B cell (primary cell): ENCODE measurements at regions not wholly inside any gene's neighbourhood (a gene's known extent, or its start where the extent isn't known, plus 50 kb on each side); places are given as distances from the start of the nearest gene placed in this dataset.

ENCODE experiments used
- ATAC-seq: fragments of 200-7000 bp; cut with Tn5 transposase; one replicate; pipeline ENCODE4 v1.10.0; 2021; ENCODE audit warnings: low read depth, mild to moderate bottlenecking, moderate number of reproducible peaks, moderate library complexity
- CTCF ChIA-PET: fragments of 350-600 bp; sonication (Branson Sonifier 250); formaldehyde crosslinking; loops from one replicate; lab custom pipeline; 2021; ENCODE audit warnings: antibody characterized with exemption, inconsistent platforms; lab: Charles Lee
- POLR2A ChIA-PET: fragments of 350-600 bp; sonication (Branson Sonifier 250); formaldehyde crosslinking; loops from one replicate; lab custom pipeline; 2021; ENCODE audit warnings: antibody characterized with exemption; lab: Charles Lee
- DNase-seq: peaks from one replicate; pipeline ENCODE4 v3.0.0; 2013
- H2AFZ ChIP-seq: 2 replicates; pipeline ENCODE4 v1.6.1; 2012; ENCODE audit warnings: mild to moderate bottlenecking, low read depth, low read length; ENCODE audit not compliant: insufficient read depth, poor library complexity, severe bottlenecking
- H3K27ac ChIP-seq, 2 donors: 1 replicate in 1 of 2; 2 replicates in 1 of 2; pipeline ENCODE4 v1.5.1; 2012 to 2013; ENCODE audit warnings: low read length in 2 of 2, mild to moderate bottlenecking in 2 of 2, moderate library complexity in 1 of 2
- H3K27me3 ChIP-seq, 4 experiments: fragments of 200-600 bp in 1 of 4; sonication (generic) in 1 of 4; replicated peaks in 1 of 4; 1 replicate in 2 of 4; 2 replicates in 2 of 4; pipeline versions ENCODE4 v1.6.1 to v1.7.0; 2013 to 2016; ENCODE audit warnings: low read length in 3 of 4, mild to moderate bottlenecking in 2 of 4, mixed read lengths in 1 of 4, moderate library complexity in 1 of 4; ENCODE audit not compliant: insufficient read depth in 4 of 4, control insufficient read depth in 3 of 4; ENCODE audit errors: control extremely low read depth in 1 of 4
- H3K36me3 ChIP-seq, 2 experiments: replicated peaks in 1 of 2; 1 replicate in 1 of 2; 2 replicates in 1 of 2; pipeline versions ENCODE4 v1.6.1 to v1.7.1; 2013; ENCODE audit warnings: low read length in 1 of 2; ENCODE audit not compliant: insufficient read depth in 2 of 2, control insufficient read depth in 1 of 2; ENCODE audit errors: control extremely low read depth in 1 of 2, extremely low read depth in 1 of 2
- H3K4me1 ChIP-seq, 2 donors: fragments of 200-600 bp in 1 of 2; sonication (generic) in 1 of 2; 1 replicate in 1 of 2; 2 replicates in 1 of 2; pipeline versions ENCODE4 v1.5.1 to v1.6.1; 2013 to 2017; ENCODE audit warnings: low read length in 2 of 2; ENCODE audit not compliant: control insufficient read depth in 2 of 2, insufficient read depth in 2 of 2
- H3K4me2 ChIP-seq: replicated peaks from 2 replicates; pipeline ENCODE3; 2012; ENCODE audit warnings: mild to moderate bottlenecking, low read depth, low read length; ENCODE audit not compliant: poor library complexity, severe bottlenecking
- H3K4me3 ChIP-seq, 5 experiments: fragments of 200-600 bp in 1 of 5; sonication (generic) in 1 of 5; 1 replicate in 3 of 5; 2 replicates in 2 of 5; pipeline versions ENCODE4 v1.5.1 to v1.7.0; 2011 to 2016; ENCODE audit warnings: low read length in 4 of 5, mild to moderate bottlenecking in 4 of 5, low read depth in 2 of 5, control low read depth in 1 of 5, moderate library complexity in 1 of 5; ENCODE audit not compliant: insufficient read depth in 1 of 5; ENCODE audit errors: control extremely low read depth in 1 of 5, extremely low read depth in 1 of 5
- H3K79me2 ChIP-seq: fragments of 200-600 bp; sonication (generic); one replicate; pipeline ENCODE4 v1.6.0; 2016; ENCODE audit warnings: low read length; ENCODE audit not compliant: control insufficient read depth, insufficient read depth
- H3K9ac ChIP-seq: fragments of 200-600 bp; sonication (generic); 2 replicates; pipeline ENCODE4 v1.6.1; 2017; ENCODE audit warnings: mild to moderate bottlenecking, low read length, moderate library complexity
- H3K9me3 ChIP-seq, 3 donors: one replicate each; pipeline versions ENCODE4 v1.6.1 to v1.7.1; 2013; ENCODE audit warnings: low read length in 2 of 3; ENCODE audit not compliant: control insufficient read depth in 2 of 3, insufficient read depth in 1 of 3; ENCODE audit errors: control extremely low read depth in 1 of 3
- H4K20me1 ChIP-seq: 2 replicates; pipeline ENCODE4 v1.6.0; 2012; ENCODE audit warnings: mild to moderate bottlenecking, low read length; ENCODE audit not compliant: insufficient read depth, control insufficient read depth, poor library complexity, severe bottlenecking
- H3K27ac Mint-ChIP-seq: one replicate; pipeline ENCODE4 v1.8.0; 2021; ENCODE audit warnings: mixed read lengths
- H3K27me3 Mint-ChIP-seq: one replicate; pipeline ENCODE4 v1.8.0; 2021; ENCODE audit warnings: mixed read lengths
- H3K4me1 Mint-ChIP-seq: one replicate; pipeline ENCODE4 v1.8.0; 2021; ENCODE audit warnings: mixed read lengths
- H3K4me3 Mint-ChIP-seq: one replicate; pipeline ENCODE4 v1.8.0; 2021; ENCODE audit warnings: mixed read lengths
- H3K9me3 Mint-ChIP-seq: one replicate; pipeline ENCODE4 v1.8.0; 2022; ENCODE audit warnings: mixed read lengths; ENCODE audit not compliant: insufficient read depth
- EZH2 ChIP-seq: IDR thresholded peaks from 2 replicates; pipeline ENCODE4 v1.6.1; 2012; ENCODE audit warnings: borderline replicate concordance, low read depth, mild to moderate bottlenecking, moderate library complexity, low read length; ENCODE audit not compliant: insufficient read depth, poor library complexity, severe bottlenecking
- WGBS: methylation state at CpG from one replicate; pipeline ENCODE4 v1.1.5; 2013; ENCODE audit warnings: missing lambda C conversion rate; ENCODE audit not compliant: insufficient coverage; 5-methylcytosine and 5-hydroxymethylcytosine counted together
- intact Hi-C: fragments of 100-400 bp; cut with micrococcal nuclease; formaldehyde crosslinking; loops from one replicate; pipeline ENCODE4 v1.10.0; 2022
- TF ChIP-seq, protein P1 (sequence below): fragments of 200-600 bp; IDR thresholded peaks from one replicate; pipeline ENCODE4 v1.8.0; 2022; ENCODE audit warnings: antibody characterized with exemption, mild to moderate bottlenecking

DNA sequence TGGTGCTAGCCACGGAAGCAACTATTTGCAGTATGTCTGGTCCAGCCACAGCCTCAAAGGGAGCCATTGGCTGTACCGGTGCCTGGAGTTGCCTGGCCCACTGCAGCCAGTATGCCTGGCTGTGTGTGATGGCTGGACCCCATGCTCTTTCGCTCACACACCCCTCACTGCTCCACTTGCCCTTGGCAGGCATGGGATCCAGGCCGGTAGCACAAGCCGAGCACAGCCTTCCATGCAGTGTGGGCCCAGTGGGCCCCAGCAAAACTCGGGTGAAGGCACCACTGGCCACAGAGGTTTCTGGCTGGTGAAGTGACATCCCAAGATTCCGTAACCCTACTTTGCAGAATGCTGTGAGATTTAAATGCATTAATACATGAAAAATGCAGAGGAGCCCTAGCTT, 665.8 kb downstream of the PLPP3 start:
- intact Hi-C loops, result no loop called here
- POLR2A ChIA-PET, result no interaction called here
- whole genome bisulfite sequencing, result 100% methylated on average over 5 of the region's 7 CpGs

DNA sequence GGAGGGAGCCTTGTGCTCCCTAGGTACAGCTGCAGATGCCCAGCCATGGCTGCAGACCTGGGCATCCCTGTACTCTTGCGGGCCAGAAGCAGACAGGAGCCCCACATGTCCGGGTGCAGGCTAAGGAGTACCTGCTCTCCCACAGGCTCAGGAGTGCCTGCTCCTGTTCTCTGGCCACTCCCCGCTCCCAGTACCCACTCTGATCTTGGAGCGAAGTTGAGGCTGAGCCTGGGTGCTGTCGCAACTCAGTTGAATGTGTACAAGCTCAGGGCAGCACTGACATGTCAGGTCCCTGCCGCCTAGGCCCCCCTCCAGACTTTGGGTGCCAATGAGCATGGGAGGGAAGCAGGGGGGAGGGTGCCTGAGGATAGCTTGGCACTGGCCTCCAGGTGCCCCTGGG, 666.9 kb downstream of the PLPP3 start:
- Histone ChIP-seq H3K9me3 (peaks cover 0 to 16% (median 0%) of the 10 kb centered on the region in 3 donors), H3K79me2 (no peaks in the 10 kb centered on the region), H3K4me3 (no peak overlapping the region), H4K20me1 (no peaks in the 10 kb centered on the region), H3K4me1 (no peaks in the 10 kb centered on the region), H2AFZ (no peak overlapping the region), H3K9ac (no peak overlapping the region), H3K4me2 (no peak overlapping the region), H3K27ac (no peak overlapping the region), H3K27me3 (no peaks in the 10 kb centered on the region), H3K36me3 (no peaks in the 10 kb centered on the region)
- intact Hi-C loops, result no loop called here
- H3K27me3 Mint-ChIP-seq, result no peaks in the 10 kb centered on the region
- ChIA-PET CTCF (no interaction called here), POLR2A (no interaction called here)
- H3K27ac Mint-ChIP-seq, result no peak overlapping the region
- H3K4me3 Mint-ChIP-seq, result no peak overlapping the region
- ATAC-seq (no peak), DNase-seq (no peak)
- no peak for TF ChIP-seq EZH2
- TF ChIP-seq, protein P1, sequence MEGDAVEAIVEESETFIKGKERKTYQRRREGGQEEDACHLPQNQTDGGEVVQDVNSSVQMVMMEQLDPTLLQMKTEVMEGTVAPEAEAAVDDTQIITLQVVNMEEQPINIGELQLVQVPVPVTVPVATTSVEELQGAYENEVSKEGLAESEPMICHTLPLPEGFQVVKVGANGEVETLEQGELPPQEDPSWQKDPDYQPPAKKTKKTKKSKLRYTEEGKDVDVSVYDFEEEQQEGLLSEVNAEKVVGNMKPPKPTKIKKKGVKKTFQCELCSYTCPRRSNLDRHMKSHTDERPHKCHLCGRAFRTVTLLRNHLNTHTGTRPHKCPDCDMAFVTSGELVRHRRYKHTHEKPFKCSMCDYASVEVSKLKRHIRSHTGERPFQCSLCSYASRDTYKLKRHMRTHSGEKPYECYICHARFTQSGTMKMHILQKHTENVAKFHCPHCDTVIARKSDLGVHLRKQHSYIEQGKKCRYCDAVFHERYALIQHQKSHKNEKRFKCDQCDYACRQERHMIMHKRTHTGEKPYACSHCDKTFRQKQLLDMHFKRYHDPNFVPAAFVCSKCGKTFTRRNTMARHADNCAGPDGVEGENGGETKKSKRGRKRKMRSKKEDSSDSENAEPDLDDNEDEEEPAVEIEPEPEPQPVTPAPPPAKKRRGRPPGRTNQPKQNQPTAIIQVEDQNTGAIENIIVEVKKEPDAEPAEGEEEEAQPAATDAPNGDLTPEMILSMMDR, result no peak
- 92% methylated on average over 6 of the region's 6 CpGs for WGBS
- peaks cover 2% of the 10 kb centered on the region for H3K9me3 Mint-ChIP-seq
- H3K4me1 Mint-ChIP-seq, result no peaks in the 10 kb centered on the region

More for the DNA sequence above, 665.8 kb downstream of the PLPP3 start:
- no peak for TF ChIP-seq EZH2
- TF ChIP-seq, protein P1, result no peak
- no peak overlapping the region for H3K27ac Mint-ChIP-seq
- no peak overlapping the region for H3K27ac ChIP-seq
- H3K36me3 ChIP-seq, result no peaks in the 10 kb centered on the region
- no peak overlapping the region for H3K4me3 Mint-ChIP-seq
- no peaks in the 10 kb centered on the region for H4K20me1 ChIP-seq
- H3K9me3 Mint-ChIP-seq, result peaks cover 2% of the 10 kb centered on the region
- no peak overlapping the region for H3K4me3 ChIP-seq
- no peaks in the 10 kb centered on the region for H3K4me1 Mint-ChIP-seq
- H3K27me3 ChIP-seq, result no peaks in the 10 kb centered on the region
- H3K9me3 ChIP-seq, result peaks cover 0 to 16% (median 0%) of the 10 kb centered on the region in 3 donors
- ATAC-seq (no peak), DNase-seq (no peak)
- H3K4me2 ChIP-seq, result no peak overlapping the region
- H3K79me2 ChIP-seq, result no peaks in the 10 kb centered on the region
- no peak overlapping the region for H3K9ac ChIP-seq
- H3K4me1 ChIP-seq, result no peaks in the 10 kb centered on the region
- no peaks in the 10 kb centered on the region for H3K27me3 Mint-ChIP-seq
- no peak overlapping the region for H2AFZ ChIP-seq
- CTCF ChIA-PET, result no interaction called here
